Loucy (cell line): ENCODE measurements at regions not wholly inside any gene's neighbourhood (a gene's known extent, or its start where the extent isn't known, plus 50 kb on each side); places are given as distances from the start of the nearest gene placed in this dataset.
"Not testable (repeated sequence)": the region's sequence is repeated elsewhere in the genome, so short reads cannot be mapped to it uniquely, and the experiment has no call there.

ENCODE experiments used
- EZH2phosphoT487 ChIP-seq: fragments of 200-600 bp; IDR thresholded peaks from 2 replicates; pipeline ENCODE4 v1.6.1; 2018; ENCODE audit warnings: antibody characterized with exemption, mild to moderate bottlenecking, moderate library complexity, borderline replicate concordance
- TF ChIP-seq, protein P1 (sequence below): fragments of 200-600 bp; sonication (generic); conservative IDR thresholded peaks from 2 replicates; pipeline ENCODE4 v1.5.1; 2014; ENCODE audit warnings: mild to moderate bottlenecking, antibody characterized with exemption, low read length

DNA sequence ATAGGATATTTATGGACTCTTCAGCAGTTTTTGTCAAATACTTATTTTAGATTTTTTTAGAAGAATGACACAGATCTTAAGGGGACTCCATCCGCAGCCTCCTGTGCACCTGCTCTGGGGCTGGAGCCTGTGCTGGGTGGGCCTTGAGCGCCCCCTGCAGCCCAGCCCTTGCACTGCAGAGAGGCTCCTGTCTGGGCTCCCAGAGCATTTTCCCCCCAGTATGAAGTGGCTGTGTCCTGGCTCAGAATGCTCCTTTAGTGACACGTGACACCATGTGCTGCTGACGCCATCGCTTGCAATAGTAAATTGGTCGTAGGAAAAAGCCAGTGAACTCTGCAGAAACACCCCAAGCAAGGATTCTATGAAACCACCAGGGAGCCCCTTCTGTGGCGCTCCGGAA is 479.7 kb downstream of the TMEM121 start:
- TF ChIP-seq, protein P1, sequence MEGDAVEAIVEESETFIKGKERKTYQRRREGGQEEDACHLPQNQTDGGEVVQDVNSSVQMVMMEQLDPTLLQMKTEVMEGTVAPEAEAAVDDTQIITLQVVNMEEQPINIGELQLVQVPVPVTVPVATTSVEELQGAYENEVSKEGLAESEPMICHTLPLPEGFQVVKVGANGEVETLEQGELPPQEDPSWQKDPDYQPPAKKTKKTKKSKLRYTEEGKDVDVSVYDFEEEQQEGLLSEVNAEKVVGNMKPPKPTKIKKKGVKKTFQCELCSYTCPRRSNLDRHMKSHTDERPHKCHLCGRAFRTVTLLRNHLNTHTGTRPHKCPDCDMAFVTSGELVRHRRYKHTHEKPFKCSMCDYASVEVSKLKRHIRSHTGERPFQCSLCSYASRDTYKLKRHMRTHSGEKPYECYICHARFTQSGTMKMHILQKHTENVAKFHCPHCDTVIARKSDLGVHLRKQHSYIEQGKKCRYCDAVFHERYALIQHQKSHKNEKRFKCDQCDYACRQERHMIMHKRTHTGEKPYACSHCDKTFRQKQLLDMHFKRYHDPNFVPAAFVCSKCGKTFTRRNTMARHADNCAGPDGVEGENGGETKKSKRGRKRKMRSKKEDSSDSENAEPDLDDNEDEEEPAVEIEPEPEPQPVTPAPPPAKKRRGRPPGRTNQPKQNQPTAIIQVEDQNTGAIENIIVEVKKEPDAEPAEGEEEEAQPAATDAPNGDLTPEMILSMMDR, result peak; percentile 65
- not testable (repeated sequence) for TF ChIP-seq EZH2phosphoT487
